SK-N-SH treated with all-trans-retinoic acid at 6 μM for 48 hours (cell line): ENCODE measurements at regions not wholly inside any gene's neighbourhood (a gene's known extent, or its start where the extent isn't known, plus 50 kb on each side); places are given as distances from the start of the nearest gene placed in this dataset.

ENCODE experiments used
- ATAC-seq: fragments of 200-7000 bp; cut with Tn5 transposase; 3 replicates; pipeline ENCODE4 v1.9.1; 2020; ENCODE audit warnings: mild to moderate bottlenecking, moderate library complexity
- ARNTL ChIP-seq: fragments of 450-650 bp; formaldehyde crosslinking; IDR thresholded peaks from 2 replicates; pipeline ENCODE4 v1.5.0; 2020; ENCODE audit warnings: low read depth, mild to moderate bottlenecking, moderate library complexity, borderline replicate concordance
- BACH2 ChIP-seq: fragments of 250-450 bp; sonication (Bioruptor Pico); IDR thresholded peaks from 2 replicates; pipeline ENCODE4 v1.9.0; 2021; ENCODE audit warnings: mild to moderate bottlenecking, borderline replicate concordance
- CREB5 ChIP-seq: fragments of 250-450 bp; sonication (Bioruptor Pico); IDR thresholded peaks from 2 replicates; pipeline ENCODE4 v1.5.1; 2020; ENCODE audit warnings: low read depth, mild to moderate bottlenecking, moderate library complexity
- CSDC2 ChIP-seq: fragments of 250-450 bp; sonication (Bioruptor Pico); IDR thresholded peaks from 2 replicates; pipeline ENCODE4 v1.5.0; 2020; ENCODE audit warnings: mild to moderate bottlenecking, moderate library complexity
- CSRNP3 ChIP-seq: fragments of 250-450 bp; sonication (Bioruptor Pico); IDR thresholded peaks from 2 replicates; pipeline ENCODE4 v1.5.1; 2021; ENCODE audit warnings: mild to moderate bottlenecking, moderate library complexity
- ESRRG ChIP-seq: fragments of 250-450 bp; sonication (Bioruptor Pico); IDR thresholded peaks from 2 replicates; pipeline ENCODE4 v1.6.1; 2021; ENCODE audit warnings: mild to moderate bottlenecking
- GLIS3 ChIP-seq: fragments of 250-450 bp; sonication (Bioruptor Pico); IDR thresholded peaks from 2 replicates; pipeline ENCODE4 v1.5.0; 2020; ENCODE audit warnings: mild to moderate bottlenecking, moderate library complexity
- ISL1 ChIP-seq: fragments of 250-450 bp; sonication (Bioruptor Pico); IDR thresholded peaks from 2 replicates; pipeline ENCODE4 v2.1.2; 2022; ENCODE audit warnings: mild to moderate bottlenecking, moderate library complexity
- OSR1 ChIP-seq: fragments of 250-450 bp; sonication (Bioruptor Pico); IDR thresholded peaks from 2 replicates; pipeline ENCODE4 v1.8.0; 2022; ENCODE audit warnings: moderate library complexity, mild to moderate bottlenecking, inconsistent platforms
- PATZ1 ChIP-seq: fragments of 250-450 bp; sonication (Bioruptor Pico); IDR thresholded peaks from 2 replicates; pipeline ENCODE4 v1.8.0; 2020; ENCODE audit warnings: mild to moderate bottlenecking, moderate library complexity, borderline replicate concordance
- RARB ChIP-seq: fragments of 250-450 bp; sonication (Bioruptor Pico); IDR thresholded peaks from 2 replicates; pipeline ENCODE4 v1.8.0; 2021; ENCODE audit warnings: mild to moderate bottlenecking, moderate library complexity
- SNAI2 ChIP-seq: fragments of 250-450 bp; sonication (Bioruptor Pico); IDR thresholded peaks from 2 replicates; pipeline ENCODE4 v1.5.0; 2020; ENCODE audit warnings: mild to moderate bottlenecking, moderate library complexity
- TCF4 ChIP-seq: fragments of 250-450 bp; sonication (Bioruptor Pico); IDR thresholded peaks from 2 replicates; pipeline ENCODE4 v1.8.0; 2021; ENCODE audit warnings: mild to moderate bottlenecking, moderate library complexity, borderline replicate concordance
- TOX ChIP-seq: fragments of 250-450 bp; sonication (Bioruptor Pico); IDR thresholded peaks from 2 replicates; pipeline ENCODE4 v1.8.0; 2021; ENCODE audit warnings: mild to moderate bottlenecking, moderate library complexity, borderline replicate concordance
- TSHZ2 ChIP-seq: fragments of 250-450 bp; sonication (Bioruptor Pico); IDR thresholded peaks from 2 replicates; pipeline ENCODE4 v1.5.0; 2020; ENCODE audit warnings: mild to moderate bottlenecking, moderate library complexity
- ZC3H10 ChIP-seq: fragments of 250-450 bp; sonication (Bioruptor Pico); IDR thresholded peaks from 2 replicates; pipeline ENCODE4 v1.5.1; 2021; ENCODE audit warnings: mild to moderate bottlenecking, moderate library complexity
- ZFP3 ChIP-seq: fragments of 250-450 bp; sonication (Bioruptor Pico); IDR thresholded peaks from 2 replicates; pipeline ENCODE4 v1.5.0; 2020; ENCODE audit warnings: mild to moderate bottlenecking, moderate library complexity
- ZFP30 ChIP-seq: fragments of 450-650 bp; formaldehyde crosslinking; IDR thresholded peaks from 2 replicates; pipeline ENCODE4 v1.5.0; 2022; ENCODE audit warnings: mild to moderate bottlenecking, moderate library complexity
- ZNF565 ChIP-seq: fragments of 450-650 bp; formaldehyde crosslinking; conservative IDR thresholded peaks from 2 replicates; pipeline ENCODE4 v1.5.0; 2020; ENCODE audit warnings: low read depth, mild to moderate bottlenecking, moderate library complexity
- ZNF70 ChIP-seq: fragments of 450-650 bp; formaldehyde crosslinking; IDR thresholded peaks from 2 replicates; pipeline ENCODE4 v1.5.0; 2020; ENCODE audit warnings: mild to moderate bottlenecking, moderate library complexity
- ZNF8 ChIP-seq: fragments of 450-650 bp; formaldehyde crosslinking; IDR thresholded peaks from 2 replicates; pipeline ENCODE4 v1.5.0; 2020; ENCODE audit warnings: mild to moderate bottlenecking, moderate library complexity

GRCh38 chr14:62378057-62378456 is 615.8 kb downstream of the SNAPC1 start (continued):
- no peak for TF ChIP-seq ZNF70 (CRISPR knock-in tag)

GRCh38 chr14:62381311-62382070 is 619.3 kb downstream of the SNAPC1 start:
- TF ChIP-seq OSR1 (CRISPR knock-in tag) = no peak
- no peak for TF ChIP-seq CSDC2
- no peak for TF ChIP-seq ZNF70 (CRISPR knock-in tag)
- no peak for TF ChIP-seq TOX (CRISPR knock-in tag)
- no peak for TF ChIP-seq SNAI2 (CRISPR knock-in tag)
- no peak for TF ChIP-seq ISL1 (CRISPR knock-in tag)
- no peak for TF ChIP-seq ZFP3 (CRISPR knock-in tag)
- TF ChIP-seq ARNTL (CRISPR knock-in tag) = no peak
- TF ChIP-seq CSRNP3 (CRISPR knock-in tag) = no peak
- ATAC-seq = no peak

GRCh38 chr14:62409169-62409568 is 636.1 kb downstream of the KCNH5 start:
- TF ChIP-seq ZFP3 (CRISPR knock-in tag) (no peak), ESRRG (CRISPR knock-in tag) (no peak), CREB5 (CRISPR knock-in tag) (no peak), TSHZ2 (no peak), TCF4 (CRISPR knock-in tag) (no peak), CSRNP3 (CRISPR knock-in tag) (no peak), SNAI2 (CRISPR knock-in tag) (no peak), GLIS3 (CRISPR knock-in tag) (no peak), BACH2 (CRISPR knock-in tag) (no peak), CSDC2 (no peak), ZNF70 (CRISPR knock-in tag) (no peak), ARNTL (CRISPR knock-in tag) (no peak), ISL1 (CRISPR knock-in tag) (no peak)

GRCh38 chr14:62409626-62410300 is 635.5 kb downstream of the KCNH5 start:
- no peak for ATAC-seq
- TF ChIP-seq ZC3H10 = no peak
- no peak for TF ChIP-seq ZNF8 (CRISPR knock-in tag)
- TF ChIP-seq PATZ1 (CRISPR knock-in tag) = no peak
- TF ChIP-seq ARNTL (CRISPR knock-in tag) = no peak
- no peak for TF ChIP-seq SNAI2 (CRISPR knock-in tag)
- no peak for TF ChIP-seq RARB (CRISPR knock-in tag)
- no peak for TF ChIP-seq CSRNP3 (CRISPR knock-in tag)
- TF ChIP-seq ZNF70 (CRISPR knock-in tag) = no peak
- TF ChIP-seq TOX (CRISPR knock-in tag) = no peak
- TF ChIP-seq TCF4 (CRISPR knock-in tag) = no peak
- TF ChIP-seq ZFP30 (CRISPR knock-in tag) = no peak
- no peak for TF ChIP-seq ZNF565
- TF ChIP-seq ISL1 (CRISPR knock-in tag) = no peak
- TF ChIP-seq, all 23 proteins: peak for 0

More at GRCh38 chr14:62409169-62409568, 636.1 kb downstream of the KCNH5 start:
- ATAC-seq = no peak
